Heart left ventricle (tissue), 13 donors: ENCODE measurements at regions not wholly inside any gene's neighbourhood (a gene's known extent, or its start where the extent isn't known, plus 50 kb on each side); places are given as distances from the start of the nearest gene placed in this dataset.

Experiments used
- POLR2A ChIP-seq, 2 donors: fragments of 450-650 bp; IDR thresholded peaks; one replicate each; pipeline ENCODE4 v1.6.1; 2017; ENCODE audit warnings: antibody characterized with exemption in 2 of 2, mild to moderate bottlenecking in 2 of 2, moderate library complexity in 2 of 2
- TF ChIP-seq, protein P1 (sequence below), 12 donors: fragments of 200-600 bp; sonication (generic) in 4 of 12; IDR thresholded peaks; one replicate each; pipeline versions ENCODE4 v1.5.0 to v1.8.0; 2018 to 2022; ENCODE audit warnings: antibody characterized with exemption in 12 of 12, mild to moderate bottlenecking in 5 of 12
- donor health status: ischemic (EF 13 %, LVEDD 7.1; RV severe dilation, severe dysfunction).
- donor health status: DM: no; HTN: yes; CAD: no.
- donor health status: DM: no; HTN: no; CAD: no.
- donor health status: ischemic (EF 25% LVEDD 6.9; RV normal size, moderate dysfunction).
- donor health status: ischemic (EF 25% LVEDD 5.7; RV mildly dilated, moderate dysfunction).
- donor health status: ischemic (EF 35%, LVEDD 5.7; RV mildly dilated, moderate dysfunction).
- donor health status: nonischemic (EF 11% LVEDD 7.7; RV severe dilation, severe dysfunction).
- donor health status: DM: yes; HTN: yes; CAD: no.
- donor health status: PGD.
- donor health status: ischemic (EF 29% LVEDD 5.4; RV normal size, mild dysfunction).
- donor health status: nonischemic (EF 23%, LVEDD 6.1; RV moderate dilation, normal function).

DNA sequence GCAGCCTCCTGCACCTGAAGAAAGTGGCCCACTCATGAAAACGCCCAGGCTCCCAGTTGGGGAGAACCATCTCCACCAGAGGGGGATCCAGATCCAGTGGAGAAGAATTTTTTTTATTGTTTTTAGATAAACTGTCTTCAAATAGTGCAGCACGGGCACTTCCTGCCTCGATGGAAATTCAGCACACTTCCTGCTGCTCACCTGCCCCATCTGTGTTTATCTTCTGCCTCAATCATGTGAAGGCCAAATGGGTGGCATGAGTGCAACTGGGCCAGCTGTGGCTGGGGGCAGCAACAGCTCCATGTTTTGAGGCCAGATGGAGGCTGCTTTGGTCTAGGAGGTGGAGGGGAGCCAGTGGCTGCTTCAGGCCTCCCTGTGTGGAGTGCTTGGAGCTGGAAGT lies 75.9 kb upstream of the WSB1 start:
- TF ChIP-seq POLR2A (IDR thresholded peaks at IDR 0.05) = no peak
- TF ChIP-seq, protein P1, sequence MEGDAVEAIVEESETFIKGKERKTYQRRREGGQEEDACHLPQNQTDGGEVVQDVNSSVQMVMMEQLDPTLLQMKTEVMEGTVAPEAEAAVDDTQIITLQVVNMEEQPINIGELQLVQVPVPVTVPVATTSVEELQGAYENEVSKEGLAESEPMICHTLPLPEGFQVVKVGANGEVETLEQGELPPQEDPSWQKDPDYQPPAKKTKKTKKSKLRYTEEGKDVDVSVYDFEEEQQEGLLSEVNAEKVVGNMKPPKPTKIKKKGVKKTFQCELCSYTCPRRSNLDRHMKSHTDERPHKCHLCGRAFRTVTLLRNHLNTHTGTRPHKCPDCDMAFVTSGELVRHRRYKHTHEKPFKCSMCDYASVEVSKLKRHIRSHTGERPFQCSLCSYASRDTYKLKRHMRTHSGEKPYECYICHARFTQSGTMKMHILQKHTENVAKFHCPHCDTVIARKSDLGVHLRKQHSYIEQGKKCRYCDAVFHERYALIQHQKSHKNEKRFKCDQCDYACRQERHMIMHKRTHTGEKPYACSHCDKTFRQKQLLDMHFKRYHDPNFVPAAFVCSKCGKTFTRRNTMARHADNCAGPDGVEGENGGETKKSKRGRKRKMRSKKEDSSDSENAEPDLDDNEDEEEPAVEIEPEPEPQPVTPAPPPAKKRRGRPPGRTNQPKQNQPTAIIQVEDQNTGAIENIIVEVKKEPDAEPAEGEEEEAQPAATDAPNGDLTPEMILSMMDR (IDR thresholded peaks at IDR 0.05) = no peak
